Keratinocyte (primary cell): ENCODE measurements at regions not wholly inside any gene's neighbourhood (a gene's known extent, or its start where the extent isn't known, plus 50 kb on each side); places are given as distances from the start of the nearest gene placed in this dataset.

Experiments
- DNase-seq: peaks from one replicate; pipeline ENCODE4 v3.0.0-alpha.2; 2011; ENCODE audit warnings: low read depth, missing footprints, low spot score
- FAIRE-seq: peaks from 2 replicates; lab custom pipeline; 2011; peaks lifted over from hg19 to GRCh38; lab: Jason Lieb, UNC
- H2AFZ ChIP-seq: 2 replicates; pipeline ENCODE4 v1.6.0; 2012; ENCODE audit warnings: low read length, control low read depth, inconsistent platforms; ENCODE audit not compliant: control insufficient read depth
- H3K27ac ChIP-seq: 2 replicates; pipeline ENCODE4 v1.5.1; 2011; ENCODE audit warnings: low read length; ENCODE audit not compliant: control insufficient read depth, insufficient read depth
- H3K27me3 ChIP-seq: 3 replicates; pipeline ENCODE4 v1.6.0; 2011; ENCODE audit warnings: low read length; ENCODE audit not compliant: control insufficient read depth, insufficient read depth; ENCODE audit errors: extremely low read depth
- H3K36me3 ChIP-seq, 2 experiments: 2 replicates in 1 of 2; 3 replicates in 1 of 2; pipeline ENCODE4 v1.5.1; 2011; ENCODE audit warnings: low read length in 2 of 2, mild to moderate bottlenecking in 1 of 2; ENCODE audit not compliant: control insufficient read depth in 2 of 2, insufficient read depth in 2 of 2; ENCODE audit errors: extremely low read depth in 1 of 2
- H3K4me1 ChIP-seq: 3 replicates; pipeline ENCODE4 v1.5.1; 2011; ENCODE audit warnings: low read length; ENCODE audit not compliant: control insufficient read depth, insufficient read depth; ENCODE audit errors: extremely low read depth
- H3K4me2 ChIP-seq: 3 replicates; pipeline ENCODE4 v1.6.0; 2011; ENCODE audit warnings: low read depth, low read length; ENCODE audit not compliant: control insufficient read depth, insufficient read depth; ENCODE audit errors: extremely low read depth
- H3K4me3 ChIP-seq, 3 experiments: fragments of 200-600 bp in 1 of 3; sonication (generic) in 1 of 3; 2 replicates in 2 of 3; 3 replicates in 1 of 3; pipeline ENCODE4 v1.5.1; 2011 to 2016; ENCODE audit warnings: low read length in 3 of 3, mild to moderate bottlenecking in 3 of 3, control low read depth in 2 of 3, inconsistent platforms in 1 of 3, low read depth in 1 of 3, mixed read lengths in 1 of 3, mixed run types in 1 of 3, moderate library complexity in 1 of 3; ENCODE audit not compliant: control insufficient read depth in 2 of 3, insufficient read depth in 2 of 3; ENCODE audit errors: extremely low read depth in 1 of 3
- H3K79me2 ChIP-seq: 2 replicates; pipeline ENCODE4 v1.6.0; 2012; ENCODE audit warnings: low read length; ENCODE audit not compliant: control insufficient read depth, insufficient read depth
- H3K9ac ChIP-seq: 3 replicates; pipeline ENCODE4 v1.6.0; 2011; ENCODE audit warnings: low read length; ENCODE audit not compliant: control insufficient read depth, insufficient read depth; ENCODE audit errors: extremely low read depth
- H3K9me1 ChIP-seq: 3 replicates; pipeline ENCODE4 v1.6.0; 2011; ENCODE audit warnings: low read length; ENCODE audit not compliant: control insufficient read depth, insufficient read depth; ENCODE audit errors: extremely low read depth
- H3K9me3 ChIP-seq: 2 replicates; pipeline ENCODE4 v1.5.1; 2012; ENCODE audit warnings: low read depth, low read length; ENCODE audit not compliant: control insufficient read depth
- H4K20me1 ChIP-seq: 3 replicates; pipeline ENCODE4 v1.6.0; 2011; ENCODE audit warnings: low read length; ENCODE audit not compliant: control insufficient read depth, insufficient read depth; ENCODE audit errors: extremely low read depth
- EZH2 ChIP-seq: IDR thresholded peaks from one replicate; pipeline ENCODE4 v1.6.1; 2012; ENCODE audit warnings: inconsistent platforms, mild to moderate bottlenecking, low read length, moderate library complexity
- dilution Hi-C: fragments of 300-500 bp; cut with MboI; formaldehyde crosslinking; loops from one replicate; pipeline ENCODE4 v1.7.0; 2020; ENCODE audit warnings: low sequenced_read_pairs; ENCODE audit not compliant: extremely low pct_ligation_motif_present
- TF ChIP-seq, protein P1 (sequence below), 3 experiments: IDR thresholded peaks in 1 of 3; conservative IDR thresholded peaks in 1 of 3; optimal IDR thresholded peaks in 1 of 3; 2 replicates in 2 of 3; 3 replicates in 1 of 3; pipeline versions ENCODE3 to v1.5.1; 2011; ENCODE audit warnings: low read length in 3 of 3, mild to moderate bottlenecking in 3 of 3, moderate library complexity in 2 of 3, control low read depth in 1 of 3, inconsistent platforms in 1 of 3; ENCODE audit not compliant: insufficient read depth in 2 of 3; ENCODE audit errors: extremely low read depth in 1 of 3

DNA sequence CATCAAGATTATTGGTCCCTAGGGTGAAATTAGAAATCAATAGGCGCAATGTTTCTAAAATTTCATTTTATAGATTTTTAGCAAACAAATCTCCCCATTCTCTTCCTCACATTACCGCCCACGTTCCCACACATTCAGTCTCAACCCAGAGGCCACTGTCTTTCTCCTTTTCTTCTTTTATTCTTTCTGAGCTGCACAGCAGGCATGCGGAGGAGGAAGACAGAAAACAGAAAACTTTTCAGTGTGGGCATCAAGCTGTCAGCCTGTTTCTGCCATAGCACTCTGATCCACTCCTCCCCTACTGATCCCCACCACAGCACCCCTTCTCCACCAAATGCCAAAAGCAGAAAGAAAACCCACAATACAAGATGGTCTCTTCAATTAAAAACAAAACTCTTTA lies 94.8 kb upstream of the ADAMTS3 start:
- FAIRE-seq (no peak), DNase-seq (no peak)
- dilution Hi-C loops, result no loop called here
- Histone ChIP-seq H3K27ac (no peak overlapping the region), H3K79me2 (no peaks in the 10 kb centered on the region), H2AFZ (no peak overlapping the region), H3K9ac (no peak overlapping the region), H3K36me3 (no peaks in the 10 kb centered on the region), H3K9me1 (no peaks in the 10 kb centered on the region), H3K4me3 (no peak overlapping the region), H3K9me3 (no peaks in the 10 kb centered on the region), H4K20me1 (no peaks in the 10 kb centered on the region), H3K27me3 (peaks cover 3% of the 10 kb centered on the region), H3K4me1 (no peaks in the 10 kb centered on the region), H3K4me2 (no peak overlapping the region)
- TF ChIP-seq, protein P1, sequence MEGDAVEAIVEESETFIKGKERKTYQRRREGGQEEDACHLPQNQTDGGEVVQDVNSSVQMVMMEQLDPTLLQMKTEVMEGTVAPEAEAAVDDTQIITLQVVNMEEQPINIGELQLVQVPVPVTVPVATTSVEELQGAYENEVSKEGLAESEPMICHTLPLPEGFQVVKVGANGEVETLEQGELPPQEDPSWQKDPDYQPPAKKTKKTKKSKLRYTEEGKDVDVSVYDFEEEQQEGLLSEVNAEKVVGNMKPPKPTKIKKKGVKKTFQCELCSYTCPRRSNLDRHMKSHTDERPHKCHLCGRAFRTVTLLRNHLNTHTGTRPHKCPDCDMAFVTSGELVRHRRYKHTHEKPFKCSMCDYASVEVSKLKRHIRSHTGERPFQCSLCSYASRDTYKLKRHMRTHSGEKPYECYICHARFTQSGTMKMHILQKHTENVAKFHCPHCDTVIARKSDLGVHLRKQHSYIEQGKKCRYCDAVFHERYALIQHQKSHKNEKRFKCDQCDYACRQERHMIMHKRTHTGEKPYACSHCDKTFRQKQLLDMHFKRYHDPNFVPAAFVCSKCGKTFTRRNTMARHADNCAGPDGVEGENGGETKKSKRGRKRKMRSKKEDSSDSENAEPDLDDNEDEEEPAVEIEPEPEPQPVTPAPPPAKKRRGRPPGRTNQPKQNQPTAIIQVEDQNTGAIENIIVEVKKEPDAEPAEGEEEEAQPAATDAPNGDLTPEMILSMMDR (optimal IDR thresholded peaks at IDR 0.05 in 1 of 3, IDR thresholded peaks at IDR 0.05 in 1 of 3, conservative IDR thresholded peaks at IDR 0.05 in 1 of 3; ENCODE audit: extremely low read depth in 1 of 3, insufficient read depth in 2 of 3, low read length in 3 of 3), result no peak
- TF ChIP-seq EZH2, result no peak

DNA sequence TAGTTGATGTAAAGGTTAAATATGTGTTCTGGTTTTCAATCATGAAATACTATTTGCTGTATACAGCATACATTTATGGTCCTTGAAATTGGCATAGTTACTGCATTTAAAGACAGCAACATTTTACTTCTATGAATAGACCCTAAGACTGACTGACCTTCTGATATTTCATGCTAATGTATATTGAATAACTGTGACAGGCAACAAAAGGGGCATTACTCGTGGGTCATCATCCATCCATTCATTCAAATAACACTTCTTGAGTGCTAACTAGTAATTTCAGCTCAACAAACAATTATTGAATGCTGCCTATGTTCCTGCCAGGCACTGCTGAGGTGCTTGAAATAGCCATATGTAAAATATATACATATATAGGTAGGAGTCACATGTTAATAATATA lies 92.8 kb upstream of the ADAMTS3 start:
- peaks cover 3% of the 10 kb centered on the region for H3K27me3 ChIP-seq
- dilution Hi-C loops, result no loop called here
- no peaks in the 10 kb centered on the region for H3K9me1 ChIP-seq
- no peaks in the 10 kb centered on the region for H4K20me1 ChIP-seq
- H3K9me3 ChIP-seq, result no peaks in the 10 kb centered on the region
- H3K4me3 ChIP-seq, result no peak overlapping the region
- no peak overlapping the region for H3K9ac ChIP-seq
- FAIRE-seq (no peak), DNase-seq (no peak)
- no peaks in the 10 kb centered on the region for H3K4me1 ChIP-seq
- H2AFZ ChIP-seq, result no peak overlapping the region
- H3K27ac ChIP-seq, result no peak overlapping the region
- no peak overlapping the region for H3K4me2 ChIP-seq
- no peaks in the 10 kb centered on the region for H3K36me3 ChIP-seq
- no peaks in the 10 kb centered on the region for H3K79me2 ChIP-seq
- TF ChIP-seq EZH2, result no peak
- TF ChIP-seq, protein P1 (optimal IDR thresholded peaks at IDR 0.05 in 1 of 3, IDR thresholded peaks at IDR 0.05 in 1 of 3, conservative IDR thresholded peaks at IDR 0.05 in 1 of 3; ENCODE audit: extremely low read depth in 1 of 3, insufficient read depth in 2 of 3, low read length in 3 of 3), result no peak
